Stimulated activated CD4-positive, alpha-beta T cell treated with anti-CD3 and anti-CD28 coated beads, Interleukin-4, amount 100 ng/mL, for 48 hours (primary cell): ENCODE measurements at regions not wholly inside any gene's neighbourhood (a gene's known extent, or its start where the extent isn't known, plus 50 kb on each side); places are given as distances from the start of the nearest gene placed in this dataset.

Source experiments
- DNase-seq, 2 donors: peaks; one replicate each; pipeline ENCODE4 v3.0.0-alpha.2; 2020; ENCODE audit warnings: low read depth in 2 of 2

DNA sequence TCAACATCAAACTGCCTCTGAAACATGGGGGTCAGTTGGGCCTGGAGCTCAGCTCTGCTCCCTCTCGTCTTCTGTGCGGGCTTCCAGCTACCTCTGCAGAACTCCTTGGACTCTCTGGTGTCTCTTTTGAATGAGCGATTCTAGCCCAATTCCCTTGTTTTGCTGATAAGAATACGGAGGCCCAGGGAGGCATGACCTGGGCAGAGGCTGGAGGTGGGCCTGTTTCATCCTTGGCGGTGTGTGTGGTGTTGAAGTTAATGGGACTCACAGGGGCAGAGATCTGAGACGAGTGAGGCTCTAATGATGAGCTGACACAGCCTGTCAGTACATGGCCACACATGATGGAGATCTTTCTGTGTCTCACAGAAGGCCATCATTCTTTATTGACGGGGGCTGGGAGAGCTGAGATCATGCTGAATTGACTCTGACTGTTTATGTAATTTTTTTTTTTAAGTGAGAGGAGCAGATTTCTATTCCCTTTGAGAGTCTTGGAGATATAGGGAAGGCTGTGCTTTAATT lies 134.5 kb downstream of the URB2 start:
- no peak for DNase-seq

DNA sequence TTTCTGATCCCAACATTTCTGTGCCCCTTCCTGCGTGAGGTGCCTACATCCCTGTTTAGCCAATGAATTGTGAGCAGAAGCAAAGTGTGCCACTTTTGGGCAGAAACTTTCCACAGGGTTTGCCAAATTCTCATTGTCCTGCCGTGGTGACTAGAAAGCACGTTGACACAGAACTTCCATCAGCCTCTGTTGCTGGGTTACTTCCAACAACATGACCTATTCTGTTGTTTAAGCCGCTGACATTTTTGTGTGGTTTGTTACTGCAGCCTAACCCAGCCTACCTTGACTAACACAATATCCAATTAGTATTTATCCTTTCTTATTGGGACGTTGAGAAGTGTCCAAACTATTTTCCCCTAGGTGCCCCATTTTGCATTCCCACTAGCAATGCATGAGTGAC lies 136.8 kb downstream of the URB2 start:
- DNase-seq = no peak

DNA sequence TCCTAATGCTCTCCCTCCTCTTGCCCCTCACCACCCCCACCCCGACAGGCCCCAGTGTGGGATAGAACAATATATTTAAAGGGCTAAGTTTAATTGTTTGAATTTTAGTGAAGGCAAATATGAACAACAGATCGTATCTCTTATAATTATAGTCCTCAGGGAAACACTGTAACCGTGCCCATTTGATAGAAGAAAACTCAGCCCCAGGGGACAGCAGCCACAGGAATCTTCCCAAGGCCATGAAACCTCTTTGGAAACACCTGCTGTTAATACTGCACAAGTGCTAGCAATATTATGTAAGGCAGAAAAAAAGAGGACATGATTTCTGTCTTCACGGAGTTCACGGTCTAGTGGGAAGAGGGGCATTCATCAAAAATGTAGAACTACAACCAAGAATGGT lies 142.2 kb downstream of the URB2 start:
- no peak for DNase-seq

DNA sequence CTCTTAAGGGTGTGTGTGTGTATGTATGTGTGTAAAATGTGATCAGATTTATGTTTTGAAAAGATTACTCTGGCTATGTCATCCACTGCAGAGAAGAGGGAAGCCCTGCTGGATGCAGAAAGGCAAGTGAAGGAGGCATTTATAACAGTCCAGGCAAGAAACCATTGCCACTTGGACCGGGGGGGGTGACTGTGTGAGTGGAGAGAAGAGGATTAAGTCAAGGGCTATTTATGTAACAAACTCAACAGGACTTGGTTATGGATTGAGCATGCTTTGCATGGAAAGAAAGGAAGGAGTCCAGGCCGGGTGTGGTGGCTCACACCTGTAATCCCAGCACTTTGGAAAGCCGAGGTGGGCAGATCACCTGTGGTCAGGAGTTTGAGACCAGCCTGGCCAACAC lies 143.0 kb downstream of the URB2 start:
- no peak for DNase-seq

DNA sequence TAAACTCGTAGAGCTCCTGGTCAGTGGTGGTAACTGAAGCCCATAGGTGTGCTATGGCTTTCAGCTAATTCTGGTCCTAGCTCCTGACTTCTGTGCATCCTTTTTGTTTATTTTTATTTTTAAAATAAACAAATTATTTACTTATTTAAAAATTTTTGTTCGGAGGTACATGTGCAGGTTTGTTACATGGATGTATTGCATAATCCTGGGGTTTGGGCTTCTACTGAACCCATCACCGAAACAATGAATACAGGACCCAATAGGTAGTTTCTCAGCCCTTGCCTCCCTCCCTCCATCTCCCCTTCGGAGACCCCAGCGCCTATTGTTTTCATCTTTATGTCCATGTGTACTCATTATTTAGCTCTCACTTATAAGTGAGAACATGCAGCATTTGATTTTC lies 143.8 kb downstream of the URB2 start:
- DNase-seq = no peak

DNA sequence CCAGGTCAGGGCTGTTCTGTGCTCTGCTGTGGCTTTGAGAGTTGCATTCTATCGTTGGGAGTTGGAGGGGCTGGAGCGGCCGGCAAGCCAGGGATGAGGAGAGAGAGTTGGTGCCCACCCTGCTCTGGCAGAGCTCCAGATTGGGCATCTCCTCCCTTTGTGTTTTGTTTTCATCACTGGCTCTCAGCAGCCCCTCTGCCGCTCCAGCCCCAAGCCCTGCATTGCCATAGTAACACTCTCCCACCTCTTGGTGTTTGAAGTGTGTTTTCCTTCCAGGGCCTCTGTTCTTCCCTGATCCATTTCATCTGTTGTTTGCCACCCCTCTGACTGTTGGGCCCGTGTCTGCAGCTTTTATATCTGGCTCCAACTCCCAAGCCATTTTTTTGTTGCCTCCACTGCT lies 152.7 kb downstream of the URB2 start:
- DNase-seq = no peak

DNA sequence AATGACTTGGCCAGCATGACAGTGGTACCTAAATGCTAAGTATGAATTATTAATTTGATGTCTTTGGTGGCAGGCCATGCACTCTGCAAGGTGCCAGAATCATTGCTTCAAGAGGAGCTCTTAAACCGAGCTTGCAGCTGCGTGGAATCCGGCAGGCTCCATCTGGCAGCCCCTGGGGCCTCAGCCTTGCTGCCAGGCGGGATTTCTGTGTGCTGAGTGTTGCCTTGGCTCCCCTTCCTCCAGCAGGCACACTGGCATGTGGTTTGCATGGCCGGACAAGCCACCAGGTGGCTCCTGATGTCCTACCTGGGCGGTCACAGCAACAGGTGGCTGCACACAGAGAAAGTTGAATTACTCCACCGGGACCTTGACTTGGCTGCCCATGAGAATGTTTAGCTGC lies 155.4 kb downstream of the URB2 start:
- DNase-seq = no peak

DNA sequence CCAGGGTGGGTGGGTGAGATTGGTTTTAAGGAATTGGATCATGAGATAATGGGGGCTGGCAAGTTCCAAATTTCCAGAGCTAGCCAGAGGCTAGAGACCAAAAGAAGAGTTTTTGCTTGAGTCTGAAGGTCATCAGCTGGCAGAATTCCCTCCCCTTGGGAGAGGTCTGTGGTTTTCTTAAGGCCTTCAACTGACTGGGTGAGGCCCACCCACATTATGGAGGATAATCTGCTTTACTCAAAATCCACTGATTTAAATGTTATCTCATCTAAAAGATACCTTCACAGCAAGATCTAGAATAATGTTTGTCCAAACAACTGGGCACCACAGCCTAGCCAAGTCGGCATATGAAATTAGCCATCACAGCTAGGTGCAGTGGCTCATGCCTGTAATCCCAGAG lies 156.4 kb downstream of the URB2 start:
- no peak for DNase-seq

DNA sequence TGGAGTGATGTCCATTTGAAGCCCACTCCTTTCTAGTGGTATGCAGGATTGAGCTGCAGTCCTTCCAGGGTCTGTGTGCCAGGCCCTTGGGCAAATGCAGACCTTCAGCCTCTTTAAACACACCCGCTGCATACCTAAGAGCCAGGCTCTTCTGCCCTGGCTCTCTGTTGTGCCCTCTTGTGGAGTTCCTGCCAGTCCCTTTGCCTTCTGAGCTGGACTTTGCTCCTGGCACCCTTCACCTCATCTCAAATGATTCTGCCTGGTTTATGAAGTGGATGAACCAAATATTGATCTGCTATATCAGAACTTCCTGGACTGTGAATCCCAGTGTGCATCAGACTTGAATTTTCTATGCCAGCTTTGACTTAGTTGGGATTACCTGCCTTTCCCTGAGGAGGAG lies 158.8 kb downstream of the URB2 start:
- no peak for DNase-seq

DNA sequence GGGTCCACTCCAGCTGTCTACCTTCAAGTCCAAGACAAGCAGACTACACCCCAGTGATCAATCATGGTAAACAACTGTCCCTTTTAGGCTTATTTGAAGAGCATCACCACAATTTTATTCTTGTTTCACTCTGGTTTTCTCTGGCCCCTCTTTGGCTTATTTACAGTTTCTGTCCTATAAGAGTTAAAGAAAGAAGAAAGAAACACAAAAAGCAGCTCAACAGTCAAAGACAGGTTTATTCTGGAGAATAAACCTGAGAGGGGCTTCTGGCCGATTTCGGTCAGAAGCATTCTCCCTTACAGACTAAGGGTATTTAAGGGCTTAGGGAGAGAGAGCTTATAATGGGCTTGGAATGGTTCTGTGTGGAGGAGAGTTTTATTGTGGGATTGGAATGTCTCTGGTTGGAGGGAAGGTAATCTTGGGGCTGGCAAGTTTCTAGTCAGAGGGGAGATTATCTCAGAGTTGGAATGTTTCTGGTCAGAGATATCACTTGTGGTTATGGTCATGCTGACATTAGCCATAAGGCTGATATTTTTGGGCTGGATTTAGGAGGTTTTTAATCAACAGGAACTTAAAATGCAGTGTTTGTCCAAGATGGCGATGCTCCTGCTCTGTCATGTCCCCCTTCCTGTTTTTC lies 161.0 kb downstream of the URB2 start:
- DNase-seq = no peak

DNA sequence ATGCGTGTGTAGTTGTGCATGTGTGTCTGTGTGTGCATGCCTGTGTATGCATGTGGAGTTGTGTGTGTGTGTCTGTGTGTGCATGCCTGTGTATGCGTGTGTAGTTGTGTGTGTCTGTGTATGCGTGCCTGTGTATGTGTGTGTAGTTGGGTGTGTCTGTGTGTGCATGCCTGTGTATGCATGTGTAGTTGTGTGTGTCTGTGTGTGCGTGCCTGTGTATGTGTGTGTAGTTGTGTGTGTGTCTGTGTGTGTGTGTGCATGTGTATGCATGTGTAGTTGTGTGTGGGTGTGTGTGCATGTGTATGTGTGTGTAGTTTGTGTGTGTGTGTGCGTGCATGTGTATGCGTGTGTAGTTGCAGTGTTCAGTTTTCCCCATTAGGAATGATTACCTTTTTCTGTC lies 162.0 kb downstream of the URB2 start:
- no peak for DNase-seq

DNA sequence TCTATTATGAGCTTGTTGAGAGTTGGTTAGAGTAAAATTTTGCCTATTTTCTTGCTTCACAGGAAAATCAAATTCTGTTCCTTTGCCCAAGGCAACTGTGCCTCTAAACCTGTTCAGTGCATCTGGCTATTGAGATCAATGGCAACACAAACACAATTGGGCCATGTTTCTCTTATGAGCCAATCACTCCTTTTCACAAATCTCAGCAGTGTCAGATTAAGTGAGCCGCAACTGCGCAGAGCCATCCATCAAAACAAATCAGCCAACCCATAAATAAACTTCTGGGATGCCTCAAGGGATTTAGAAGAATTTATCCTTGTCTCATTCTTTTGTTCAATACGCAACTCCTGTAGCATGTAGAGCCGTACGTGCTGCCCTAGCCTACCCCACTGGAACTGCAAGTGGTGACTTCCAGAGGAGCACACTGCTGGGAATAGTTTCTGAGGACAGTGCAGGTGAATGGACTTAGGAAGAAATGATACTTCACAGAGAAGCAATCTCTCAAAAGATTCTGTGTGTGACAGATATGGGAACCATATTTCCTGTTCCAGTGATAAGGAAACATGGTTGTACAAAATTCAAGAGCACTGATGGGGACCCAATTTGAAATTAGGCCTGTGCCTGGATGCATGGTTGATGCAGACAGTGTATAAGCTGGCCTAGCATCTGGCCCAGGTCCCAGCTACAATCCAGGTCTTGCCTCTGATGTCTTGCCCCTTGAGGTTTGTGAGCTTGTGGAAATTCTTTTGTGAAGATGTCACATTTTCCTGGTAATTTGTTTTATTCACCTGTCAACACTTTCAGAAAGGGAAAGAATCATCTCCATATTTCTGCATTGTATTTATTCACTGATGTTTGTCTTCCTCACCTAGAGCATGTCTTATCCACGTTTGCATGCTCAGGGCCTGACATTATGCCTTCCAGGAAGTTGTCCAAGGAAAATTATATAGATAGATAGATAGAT lies 166.2 kb downstream of the URB2 start:
- DNase-seq = no peak

DNA sequence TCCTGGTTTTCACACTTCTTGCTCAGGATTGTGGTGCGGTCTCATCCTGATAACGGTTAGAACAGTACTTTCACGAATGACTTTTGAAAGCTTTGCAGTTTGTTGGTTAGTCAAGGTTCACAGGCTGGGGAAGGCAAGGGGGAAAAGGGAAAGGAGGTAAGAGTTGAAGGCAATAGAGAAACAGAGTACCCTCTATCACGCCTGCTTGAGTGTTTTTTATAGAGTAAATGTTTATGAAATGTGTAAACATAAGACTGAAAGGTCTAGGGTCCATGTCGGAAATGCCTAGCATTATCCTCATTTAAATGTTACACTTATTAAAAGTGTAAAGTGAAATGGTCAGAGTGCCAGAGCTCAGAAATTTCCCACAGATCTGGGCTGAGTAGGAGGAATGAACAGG lies 167.4 kb downstream of the URB2 start:
- DNase-seq = no peak

DNA sequence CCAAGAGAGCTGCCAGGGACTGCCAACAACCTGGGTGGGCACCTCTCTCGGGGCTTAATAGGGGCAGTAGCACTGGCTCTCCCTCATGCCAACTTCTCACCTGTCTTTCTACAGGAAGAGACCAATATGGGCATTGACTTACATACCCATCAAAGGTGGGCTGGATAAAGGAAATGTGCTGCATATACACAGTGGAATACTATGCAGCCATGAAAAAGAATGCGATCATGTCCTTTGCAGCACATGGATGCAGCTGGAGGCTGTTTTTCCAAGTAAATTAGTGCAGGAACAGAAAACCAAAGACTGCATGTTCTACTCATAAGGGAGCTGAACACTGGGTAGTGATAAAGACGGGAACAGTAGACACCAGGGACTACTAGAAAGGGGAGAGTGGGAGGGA lies 172.5 kb downstream of the URB2 start:
- DNase-seq = no peak

DNA sequence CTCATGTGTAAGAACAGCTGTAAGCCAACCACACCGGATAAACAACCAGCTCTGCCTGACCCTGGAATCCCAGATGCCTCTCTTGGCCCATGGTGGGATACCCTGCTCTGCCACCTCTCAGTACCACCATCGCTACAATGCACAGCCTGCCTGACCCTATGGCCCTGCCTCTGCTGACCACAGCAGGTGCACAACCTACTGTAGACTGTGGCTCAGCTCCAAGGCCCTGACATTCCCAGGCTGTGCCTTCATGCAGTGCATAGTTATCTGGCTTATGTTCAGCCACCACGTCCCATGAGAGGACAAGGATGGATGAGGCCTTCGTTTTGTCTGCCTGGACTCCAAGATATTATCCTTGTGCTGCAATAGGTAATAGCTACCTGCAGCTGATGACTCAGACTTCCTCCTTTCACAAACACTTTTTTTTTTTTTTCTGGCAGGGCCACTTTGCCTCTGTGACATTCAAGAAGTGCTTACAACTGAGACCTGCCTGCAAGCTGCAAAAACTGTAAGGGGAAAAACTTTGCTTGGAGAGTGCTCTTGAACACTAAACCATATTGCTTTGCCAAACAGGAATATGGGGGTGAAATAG lies 177.7 kb downstream of the URB2 start:
- no peak for DNase-seq

DNA sequence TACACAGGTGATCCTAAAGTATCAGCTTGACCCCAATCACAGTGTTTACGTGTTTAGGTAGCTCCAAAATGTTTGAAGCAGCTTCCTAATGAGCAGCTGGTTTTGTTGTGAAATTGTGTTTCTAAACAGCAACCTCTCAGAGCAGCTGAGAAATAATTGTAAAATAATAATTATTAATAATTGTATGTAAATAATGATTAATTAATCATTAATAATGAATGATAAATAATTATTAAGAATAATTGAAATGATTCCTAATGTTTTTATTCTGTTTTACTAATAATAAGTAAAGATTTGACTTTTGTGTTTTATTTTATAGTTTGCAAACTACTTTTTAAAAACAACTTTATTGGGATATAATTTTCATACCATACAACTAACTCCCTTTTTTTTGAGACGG lies 182.2 kb downstream of the URB2 start:
- DNase-seq = no peak

DNA sequence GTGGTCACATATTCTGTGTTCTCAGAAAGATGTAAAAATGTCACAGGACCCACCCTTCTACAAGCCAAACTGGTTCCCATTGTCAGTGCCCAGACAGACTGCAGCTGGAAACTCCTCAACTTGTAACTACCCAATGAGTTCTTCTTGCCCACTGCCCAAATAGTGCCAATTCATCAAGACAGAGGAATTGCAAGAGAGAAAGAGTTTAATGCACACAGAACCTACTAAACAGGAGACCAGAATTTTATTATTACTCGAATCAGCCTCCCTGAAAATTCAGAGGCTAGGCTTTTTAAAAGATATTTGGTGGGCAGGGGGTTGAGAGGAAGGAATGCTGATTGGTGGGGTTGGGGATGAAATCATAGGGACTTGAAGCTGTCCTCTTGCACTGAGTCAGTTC lies 184.1 kb downstream of the URB2 start:
- no peak for DNase-seq

DNA sequence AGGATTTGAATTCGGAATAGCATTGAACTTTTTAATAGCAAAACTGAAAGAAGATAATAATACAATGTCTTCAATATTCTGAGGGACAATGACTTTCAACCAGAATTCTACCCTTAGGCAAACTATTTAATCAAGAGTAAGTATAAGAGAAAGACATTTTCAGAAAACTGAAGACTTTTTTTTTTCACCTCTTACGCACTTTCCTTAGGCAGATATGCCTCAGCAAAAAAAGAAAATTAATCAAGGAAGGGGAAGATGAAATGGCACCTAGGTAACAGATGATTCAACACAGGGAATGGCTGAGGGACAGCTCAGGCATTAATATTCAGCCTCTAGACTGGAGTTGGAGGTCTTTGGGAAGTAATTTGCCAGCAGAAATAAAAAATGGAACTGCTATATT lies 184.9 kb downstream of the URB2 start:
- DNase-seq = no peak

DNA sequence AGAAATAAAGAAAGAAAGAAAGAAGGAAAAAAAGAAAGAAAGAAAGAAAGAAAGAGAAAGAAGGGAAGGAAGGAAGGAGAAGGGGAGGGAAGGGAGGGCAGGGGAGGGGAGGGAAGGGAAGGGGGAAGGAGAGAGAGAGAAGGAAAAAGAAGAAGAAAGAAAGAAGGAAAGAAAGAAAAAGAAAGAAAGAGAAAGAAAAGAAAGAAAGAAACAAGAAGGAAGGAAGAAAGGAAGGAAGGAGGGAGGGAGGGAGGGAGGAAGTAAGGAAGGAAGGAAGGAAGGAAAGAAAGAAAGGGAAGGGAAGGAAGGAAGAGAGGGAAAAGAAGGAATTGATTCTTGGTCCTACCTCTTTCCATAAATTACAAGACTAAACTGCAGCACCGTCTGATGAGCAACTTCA lies 186.1 kb downstream of the URB2 start:
- DNase-seq = no peak

DNA sequence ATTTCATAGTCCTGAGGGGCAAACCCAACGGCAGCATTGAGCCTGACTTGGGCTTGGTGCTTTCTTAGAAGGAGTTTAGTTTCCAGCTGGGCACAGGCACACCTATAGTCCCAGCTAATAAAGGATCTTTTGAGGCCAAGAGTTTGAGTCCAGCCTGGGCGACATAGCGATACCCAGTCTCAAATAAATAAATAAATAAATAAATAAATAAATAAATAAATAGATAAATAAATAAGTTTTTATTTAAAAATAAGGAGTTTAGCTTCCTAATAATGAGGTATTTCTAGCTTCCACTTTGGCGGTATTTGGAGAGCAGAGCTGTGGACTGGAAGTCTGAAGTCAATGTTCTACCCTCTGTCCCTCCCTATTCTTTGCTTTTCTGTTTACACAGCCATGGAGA lies 186.6 kb downstream of the URB2 start:
- DNase-seq = no peak

DNA sequence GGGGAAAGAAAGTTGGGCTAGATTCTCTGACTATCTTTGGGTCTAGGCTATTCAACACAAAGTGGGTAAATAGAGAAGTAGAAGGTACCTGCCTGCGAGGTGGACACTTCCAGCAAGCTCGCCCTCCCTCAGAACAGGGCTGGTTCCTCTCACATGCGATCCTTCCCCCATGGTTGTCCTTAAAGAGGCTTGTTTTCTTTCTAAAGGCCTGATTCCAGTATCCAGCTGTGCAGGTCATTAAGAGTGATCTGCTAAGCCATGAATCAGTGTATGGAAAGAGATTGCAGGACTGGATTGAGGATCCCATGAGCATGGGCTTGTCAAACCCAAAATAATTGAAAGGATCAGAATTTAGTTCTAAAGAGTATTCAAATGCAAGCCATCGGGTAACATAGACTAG lies 189.0 kb downstream of the URB2 start:
- no peak for DNase-seq

DNA sequence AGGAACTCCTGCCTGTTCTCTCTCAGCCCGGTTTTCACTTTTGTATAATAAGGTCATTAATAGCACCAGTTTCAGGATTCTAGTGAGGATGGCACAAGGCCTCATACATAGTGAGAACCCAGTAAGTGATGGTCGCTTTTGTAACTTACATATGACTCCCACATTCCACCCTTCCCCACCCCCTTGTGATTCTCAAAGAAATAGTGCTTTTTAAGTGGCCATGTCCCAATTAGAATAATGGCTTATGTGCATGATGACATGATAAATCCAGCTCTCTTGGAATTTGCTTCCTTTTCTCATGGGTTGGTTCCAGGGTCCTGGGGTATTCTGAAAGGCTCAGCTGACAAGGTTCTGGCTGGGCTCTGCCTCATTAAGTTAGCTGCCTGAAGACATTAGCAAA lies 189.9 kb downstream of the URB2 start:
- no peak for DNase-seq

DNA sequence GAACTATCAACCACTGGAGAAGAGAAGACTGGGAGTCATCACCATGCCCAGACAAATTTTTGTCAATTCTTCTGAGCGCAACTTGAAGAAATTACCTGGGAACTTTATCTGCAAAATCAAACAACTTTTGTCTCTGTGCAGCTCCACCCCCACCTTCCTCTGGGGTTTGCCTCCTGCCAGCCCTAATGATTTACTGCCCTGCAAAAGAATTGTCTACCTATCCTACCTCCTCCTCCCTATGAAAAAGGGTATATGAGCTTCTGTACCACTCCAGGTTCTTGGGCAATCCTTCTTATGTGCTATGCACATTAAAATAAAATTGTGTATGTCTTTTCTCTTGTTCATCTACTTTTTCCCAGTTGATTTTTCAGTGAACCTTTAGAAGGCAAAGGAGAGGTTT lies 191.9 kb downstream of the URB2 start:
- no peak for DNase-seq
